IMR-90 (cell line): ENCODE measurements at regions not wholly inside any gene's neighbourhood (a gene's known extent, or its start where the extent isn't known, plus 50 kb on each side); places are given as distances from the start of the nearest gene placed in this dataset.

ENCODE experiments used
- BHLHE40 ChIP-seq: fragments of 150-350 bp; IDR thresholded peaks from 2 replicates; pipeline ENCODE4 v1.6.1; 2016; ENCODE audit warnings: mild to moderate bottlenecking, low read depth, low read length
- POLR2A ChIP-seq: IDR thresholded peaks from 2 replicates; pipeline ENCODE4 v1.6.1; 2012; ENCODE audit warnings: mild to moderate bottlenecking, low read depth, low read length
- RAD21 ChIP-seq: IDR thresholded peaks from 2 replicates; pipeline ENCODE4 v1.6.1; 2012; ENCODE audit warnings: low read length, improper control_type of control experiment
- RFX5 ChIP-seq: IDR thresholded peaks from 2 replicates; pipeline ENCODE4 v1.8.0; 2012; ENCODE audit warnings: low read depth, mild to moderate bottlenecking, low read length, moderate library complexity
- SMC3 ChIP-seq: fragments of 150-350 bp; IDR thresholded peaks from 2 replicates; pipeline ENCODE4 v1.6.1; 2016; ENCODE audit warnings: low read depth, mild to moderate bottlenecking, antibody characterized with exemption, low read length, moderate library complexity
- TF ChIP-seq, protein P1 (sequence below): conservative IDR thresholded peaks from 2 replicates; pipeline ENCODE4 v1.5.1; 2012; ENCODE audit warnings: mild to moderate bottlenecking, low read depth, low read length, improper control_type of control experiment
- TF ChIP-seq, protein P2 (sequence below): fragments of 150-350 bp; IDR thresholded peaks from 2 replicates; pipeline ENCODE4 v1.6.1; 2016; ENCODE audit warnings: low read depth, mild to moderate bottlenecking, low read length, moderate library complexity, borderline replicate concordance

DNA sequence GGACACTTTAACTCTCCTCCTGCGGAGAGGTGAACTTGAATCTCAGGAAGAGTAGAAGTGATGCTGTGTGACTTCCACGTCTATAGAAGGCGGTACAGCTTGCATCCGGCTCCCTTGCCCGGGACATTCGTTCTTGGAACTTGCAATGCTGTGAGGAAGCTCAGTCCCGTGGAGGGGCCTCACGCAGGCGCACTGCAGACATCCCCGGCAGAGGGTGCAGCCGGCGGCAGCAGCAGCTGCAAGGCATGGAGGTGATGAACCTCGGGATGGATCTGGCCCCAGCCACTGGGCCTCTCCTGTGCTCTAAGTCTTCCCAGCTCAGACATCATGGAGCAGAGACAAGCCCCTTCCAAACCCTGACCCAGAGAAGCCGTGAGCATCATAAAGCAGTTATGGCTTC lies 61.8 kb upstream of the SOD1 start:
- TF ChIP-seq, protein P1, sequence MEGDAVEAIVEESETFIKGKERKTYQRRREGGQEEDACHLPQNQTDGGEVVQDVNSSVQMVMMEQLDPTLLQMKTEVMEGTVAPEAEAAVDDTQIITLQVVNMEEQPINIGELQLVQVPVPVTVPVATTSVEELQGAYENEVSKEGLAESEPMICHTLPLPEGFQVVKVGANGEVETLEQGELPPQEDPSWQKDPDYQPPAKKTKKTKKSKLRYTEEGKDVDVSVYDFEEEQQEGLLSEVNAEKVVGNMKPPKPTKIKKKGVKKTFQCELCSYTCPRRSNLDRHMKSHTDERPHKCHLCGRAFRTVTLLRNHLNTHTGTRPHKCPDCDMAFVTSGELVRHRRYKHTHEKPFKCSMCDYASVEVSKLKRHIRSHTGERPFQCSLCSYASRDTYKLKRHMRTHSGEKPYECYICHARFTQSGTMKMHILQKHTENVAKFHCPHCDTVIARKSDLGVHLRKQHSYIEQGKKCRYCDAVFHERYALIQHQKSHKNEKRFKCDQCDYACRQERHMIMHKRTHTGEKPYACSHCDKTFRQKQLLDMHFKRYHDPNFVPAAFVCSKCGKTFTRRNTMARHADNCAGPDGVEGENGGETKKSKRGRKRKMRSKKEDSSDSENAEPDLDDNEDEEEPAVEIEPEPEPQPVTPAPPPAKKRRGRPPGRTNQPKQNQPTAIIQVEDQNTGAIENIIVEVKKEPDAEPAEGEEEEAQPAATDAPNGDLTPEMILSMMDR, result no peak
- TF ChIP-seq RFX5, result no peak
- no peak for TF ChIP-seq POLR2A
- TF ChIP-seq, protein P2, sequence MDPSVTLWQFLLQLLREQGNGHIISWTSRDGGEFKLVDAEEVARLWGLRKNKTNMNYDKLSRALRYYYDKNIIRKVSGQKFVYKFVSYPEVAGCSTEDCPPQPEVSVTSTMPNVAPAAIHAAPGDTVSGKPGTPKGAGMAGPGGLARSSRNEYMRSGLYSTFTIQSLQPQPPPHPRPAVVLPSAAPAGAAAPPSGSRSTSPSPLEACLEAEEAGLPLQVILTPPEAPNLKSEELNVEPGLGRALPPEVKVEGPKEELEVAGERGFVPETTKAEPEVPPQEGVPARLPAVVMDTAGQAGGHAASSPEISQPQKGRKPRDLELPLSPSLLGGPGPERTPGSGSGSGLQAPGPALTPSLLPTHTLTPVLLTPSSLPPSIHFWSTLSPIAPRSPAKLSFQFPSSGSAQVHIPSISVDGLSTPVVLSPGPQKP, result no peak
- TF ChIP-seq SMC3, result no peak
- TF ChIP-seq RAD21, result no peak
- no peak for TF ChIP-seq BHLHE40
